Activated naive CD4-positive, alpha-beta T cell treated with anti-CD3 and anti-CD28 coated beads for 36 hours (primary cell): ENCODE measurements at regions not wholly inside any gene's neighbourhood (a gene's known extent, or its start where the extent isn't known, plus 50 kb on each side); places are given as distances from the start of the nearest gene placed in this dataset.
"Not testable (repeated sequence)": the region's sequence is repeated elsewhere in the genome, so short reads cannot be mapped to it uniquely, and the experiment has no call there.

Experiments
- CTCF ChIA-PET: fragments of 350-600 bp; sonication (Branson Sonifier 250); formaldehyde crosslinking; loops from one replicate; lab custom pipeline; 2021; ENCODE audit warnings: antibody characterized with exemption; lab: Charles Lee
- DNase-seq: peaks from one replicate; pipeline ENCODE4 v3.0.0-alpha.2; 2020
- H3K27ac Mint-ChIP-seq: one replicate; pipeline ENCODE4 v1.8.0; 2021; ENCODE audit warnings: mild to moderate bottlenecking, mixed read lengths
- H3K27me3 Mint-ChIP-seq: one replicate; pipeline ENCODE4 v1.8.0; 2021; ENCODE audit warnings: low read depth, mixed read lengths
- H3K36me3 Mint-ChIP-seq: one replicate; pipeline ENCODE4 v1.8.0; 2021; ENCODE audit warnings: low read depth, mixed read lengths
- H3K4me1 Mint-ChIP-seq: one replicate; pipeline ENCODE4 v1.8.0; 2021; ENCODE audit warnings: low read depth, mixed read lengths
- H3K4me3 Mint-ChIP-seq: one replicate; pipeline ENCODE4 v1.8.0; 2021; ENCODE audit warnings: mild to moderate bottlenecking, moderate library complexity, mixed read lengths
- H3K9me3 Mint-ChIP-seq: one replicate; pipeline ENCODE4 v1.8.0; 2021; ENCODE audit warnings: mixed read lengths
- intact Hi-C: fragments of 100-400 bp; cut with micrococcal nuclease; formaldehyde crosslinking; loops from one replicate; pipeline ENCODE4 v1.15.1; 2023

- Mint-ChIP-seq H3K9me3 (peaks cover 10% of the 10 kb centered on the region), H3K4me3 (no peak overlapping the region), H3K27ac (no peak overlapping the region), H3K4me1 (no peaks in the 10 kb centered on the region), H3K27me3 (no peaks in the 10 kb centered on the region), H3K36me3 (no peaks in the 10 kb centered on the region)
- CTCF ChIA-PET, result no interaction called here
- DNase-seq, result no peak
- intact Hi-C loops, result no loop called here
Measured at GRCh38 chr10:17538941-17539340, 78.2 kb downstream of the HACD1 start.

- CTCF ChIA-PET, result no interaction called here
- intact Hi-C loops, result no loop called here
Measured at GRCh38 chr10:17537281-17537680, 79.9 kb downstream of the HACD1 start.

GRCh38 chr10:17536221-17536620, 81.0 kb downstream of the HACD1 start:
- intact Hi-C loops, result no loop called here
- Mint-ChIP-seq H3K4me1 (no peaks in the 10 kb centered on the region), H3K27me3 (no peaks in the 10 kb centered on the region), H3K4me3 (no peak overlapping the region), H3K36me3 (no peaks in the 10 kb centered on the region), H3K9me3 (peaks cover 10% of the 10 kb centered on the region), H3K27ac (no peak overlapping the region)
- CTCF ChIA-PET, result no interaction called here
- DNase-seq, result no peak

More at GRCh38 chr10:17537281-17537680, 79.9 kb downstream of the HACD1 start:
- no peaks in the 10 kb centered on the region for H3K4me1 Mint-ChIP-seq
- peaks cover 10% of the 10 kb centered on the region for H3K9me3 Mint-ChIP-seq
- H3K27ac Mint-ChIP-seq, result no peak overlapping the region
- no peaks in the 10 kb centered on the region for H3K36me3 Mint-ChIP-seq
- no peaks in the 10 kb centered on the region for H3K27me3 Mint-ChIP-seq
- H3K4me3 Mint-ChIP-seq, result no peak overlapping the region
- no peak for DNase-seq

GRCh38 chr10:17533731-17534130, 79.3 kb upstream of the ST8SIA6 start:
- CTCF ChIA-PET, result interaction anchor here (0.6 to 0.7 kb wide), 2 partner anchors 72 to 705 kb away, joined by 3 read pairs; no protein-coding TSS in a partner anchor
- no peak overlapping the region for H3K27ac Mint-ChIP-seq

GRCh38 chr10:17528306-17528862, 74.0 kb upstream of the ST8SIA6 start:
- no peak overlapping the region for H3K27ac Mint-ChIP-seq
- H3K9me3 Mint-ChIP-seq, result peaks cover 2% of the 10 kb centered on the region
- H3K27me3 Mint-ChIP-seq, result no peaks in the 10 kb centered on the region
- no peaks in the 10 kb centered on the region for H3K36me3 Mint-ChIP-seq
- intact Hi-C loops, result no loop called here
- DNase-seq, result no peak
- H3K4me1 Mint-ChIP-seq, result no peaks in the 10 kb centered on the region
- CTCF ChIA-PET, result interaction anchor here (0.6 kb wide), 1 partner anchor 438 kb away, joined by 4 read pairs; no protein-coding TSS in a partner anchor
- no peak overlapping the region for H3K4me3 Mint-ChIP-seq

More at GRCh38 chr10:17533731-17534130, 79.3 kb upstream of the ST8SIA6 start:
- Mint-ChIP-seq H3K36me3 (no peaks in the 10 kb centered on the region), H3K4me3 (no peak overlapping the region), H3K27me3 (no peaks in the 10 kb centered on the region), H3K9me3 (peaks cover under 1% of the 10 kb centered on the region), H3K4me1 (no peaks in the 10 kb centered on the region)
- intact Hi-C loops, result no loop called here
- no peak for DNase-seq

- Mint-ChIP-seq H3K36me3 (no peaks in the 10 kb centered on the region), H3K9me3 (peaks cover 2% of the 10 kb centered on the region), H3K27me3 (no peaks in the 10 kb centered on the region), H3K27ac (no peak overlapping the region), H3K4me3 (no peak overlapping the region), H3K4me1 (no peaks in the 10 kb centered on the region)
- intact Hi-C loops, result no loop called here
- no peak for DNase-seq
- CTCF ChIA-PET, result interaction anchor here (0.6 kb wide), 1 partner anchor 437 kb away, joined by 4 read pairs; no protein-coding TSS in a partner anchor
Measured at GRCh38 chr10:17527514-17528146, 73.2 kb upstream of the ST8SIA6 start.

- DNase-seq, intact Hi-C loops, H3K27ac Mint-ChIP-seq, H3K4me1 Mint-ChIP-seq, H3K27me3 Mint-ChIP-seq, H3K9me3 Mint-ChIP-seq, H3K36me3 Mint-ChIP-seq, H3K4me3 Mint-ChIP-seq: not testable (repeated sequence)
- CTCF ChIA-PET, result interaction anchor here (0.6 kb wide), 2 partner anchors 61 to 101 kb away, joined by 3 read pairs; no protein-coding TSS in a partner anchor
Measured at GRCh38 chr10:17526571-17526970, 72.2 kb upstream of the ST8SIA6 start.

GRCh38 chr10:17523917-17524316, 69.5 kb upstream of the ST8SIA6 start:
- CTCF ChIA-PET, result no interaction called here
- Mint-ChIP-seq H3K27me3 (no peaks in the 10 kb centered on the region), H3K4me1 (no peaks in the 10 kb centered on the region), H3K4me3 (no peak overlapping the region), H3K36me3 (no peaks in the 10 kb centered on the region), H3K9me3 (peaks cover 2% of the 10 kb centered on the region), H3K27ac (no peak overlapping the region)
- intact Hi-C loops, result no loop called here
- no peak for DNase-seq

GRCh38 chr10:17523246-17523753, 68.9 kb upstream of the ST8SIA6 start:
- DNase-seq, result no peak
- Mint-ChIP-seq H3K9me3 (peaks cover 2% of the 10 kb centered on the region), H3K4me1 (no peaks in the 10 kb centered on the region), H3K27ac (no peak overlapping the region), H3K4me3 (no peak overlapping the region), H3K36me3 (no peaks in the 10 kb centered on the region), H3K27me3 (no peaks in the 10 kb centered on the region)
- CTCF ChIA-PET, result no interaction called here
- intact Hi-C loops, result no loop called here

GRCh38 chr10:17522269-17522668, 67.9 kb upstream of the ST8SIA6 start:
- H3K27me3 Mint-ChIP-seq, H3K36me3 Mint-ChIP-seq, CTCF ChIA-PET, H3K4me3 Mint-ChIP-seq, intact Hi-C loops, H3K27ac Mint-ChIP-seq, H3K4me1 Mint-ChIP-seq, H3K9me3 Mint-ChIP-seq, DNase-seq: not testable (repeated sequence)

GRCh38 chr10:17519457-17519856, 65.1 kb upstream of the ST8SIA6 start:
- Mint-ChIP-seq H3K4me3 (no peak overlapping the region), H3K27ac (no peak overlapping the region)
- DNase-seq, result no peak

GRCh38 chr10:17518338-17518737, 63.9 kb upstream of the ST8SIA6 start:
- Mint-ChIP-seq H3K27me3 (no peaks in the 10 kb centered on the region), H3K36me3 (no peaks in the 10 kb centered on the region), H3K27ac (no peak overlapping the region), H3K4me3 (no peak overlapping the region), H3K9me3 (peaks cover 6% of the 10 kb centered on the region), H3K4me1 (no peaks in the 10 kb centered on the region)
- DNase-seq, result no peak
- intact Hi-C loops, result no loop called here
- CTCF ChIA-PET, result no interaction called here

More at GRCh38 chr10:17519457-17519856, 65.1 kb upstream of the ST8SIA6 start:
- CTCF ChIA-PET, result no interaction called here
- H3K9me3 Mint-ChIP-seq, result peaks cover 8% of the 10 kb centered on the region
- H3K36me3 Mint-ChIP-seq, result no peaks in the 10 kb centered on the region
- H3K27me3 Mint-ChIP-seq, result no peaks in the 10 kb centered on the region
- H3K4me1 Mint-ChIP-seq, result no peaks in the 10 kb centered on the region
- intact Hi-C loops, result no loop called here

GRCh38 chr10:17516376-17516775, 62.0 kb upstream of the ST8SIA6 start:
- no peaks in the 10 kb centered on the region for H3K36me3 Mint-ChIP-seq
- intact Hi-C loops, result no loop called here
- peaks cover 6% of the 10 kb centered on the region for H3K9me3 Mint-ChIP-seq
- CTCF ChIA-PET, result no interaction called here
- no peaks in the 10 kb centered on the region for H3K27me3 Mint-ChIP-seq
- DNase-seq, result no peak
- peaks cover 6% of the 10 kb centered on the region for H3K4me1 Mint-ChIP-seq
- H3K4me3 Mint-ChIP-seq, result no peak overlapping the region
- H3K27ac Mint-ChIP-seq, result no peak overlapping the region
